LNCaP clone FGC (cell line): ENCODE measurements at regions not wholly inside any gene's neighbourhood (a gene's known extent, or its start where the extent isn't known, plus 50 kb on each side); places are given as distances from the start of the nearest gene placed in this dataset.

Experiments
- DNase-seq: peaks from one replicate; pipeline ENCODE4 v3.0.0-alpha.2; 2011; ENCODE audit warnings: low read depth
- H3K4me3 ChIP-seq: 2 replicates; pipeline ENCODE4 v1.5.1; 2011; ENCODE audit warnings: mild to moderate bottlenecking, low read depth, low read length, control low read depth
- TF ChIP-seq, protein P1 (sequence below): IDR thresholded peaks from 2 replicates; pipeline ENCODE4 v1.5.1; 2012; ENCODE audit warnings: mild to moderate bottlenecking; ENCODE audit not compliant: control insufficient read depth, insufficient read depth; ENCODE audit errors: extremely low read depth

- DNase-seq = no peak
- H3K4me3 ChIP-seq = no peak overlapping the region
- TF ChIP-seq, protein P1, sequence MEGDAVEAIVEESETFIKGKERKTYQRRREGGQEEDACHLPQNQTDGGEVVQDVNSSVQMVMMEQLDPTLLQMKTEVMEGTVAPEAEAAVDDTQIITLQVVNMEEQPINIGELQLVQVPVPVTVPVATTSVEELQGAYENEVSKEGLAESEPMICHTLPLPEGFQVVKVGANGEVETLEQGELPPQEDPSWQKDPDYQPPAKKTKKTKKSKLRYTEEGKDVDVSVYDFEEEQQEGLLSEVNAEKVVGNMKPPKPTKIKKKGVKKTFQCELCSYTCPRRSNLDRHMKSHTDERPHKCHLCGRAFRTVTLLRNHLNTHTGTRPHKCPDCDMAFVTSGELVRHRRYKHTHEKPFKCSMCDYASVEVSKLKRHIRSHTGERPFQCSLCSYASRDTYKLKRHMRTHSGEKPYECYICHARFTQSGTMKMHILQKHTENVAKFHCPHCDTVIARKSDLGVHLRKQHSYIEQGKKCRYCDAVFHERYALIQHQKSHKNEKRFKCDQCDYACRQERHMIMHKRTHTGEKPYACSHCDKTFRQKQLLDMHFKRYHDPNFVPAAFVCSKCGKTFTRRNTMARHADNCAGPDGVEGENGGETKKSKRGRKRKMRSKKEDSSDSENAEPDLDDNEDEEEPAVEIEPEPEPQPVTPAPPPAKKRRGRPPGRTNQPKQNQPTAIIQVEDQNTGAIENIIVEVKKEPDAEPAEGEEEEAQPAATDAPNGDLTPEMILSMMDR = no peak
Observed at GRCh38 chr5:103927739-103928138, 365.1 kb upstream of the NUDT12 start.

DNA sequence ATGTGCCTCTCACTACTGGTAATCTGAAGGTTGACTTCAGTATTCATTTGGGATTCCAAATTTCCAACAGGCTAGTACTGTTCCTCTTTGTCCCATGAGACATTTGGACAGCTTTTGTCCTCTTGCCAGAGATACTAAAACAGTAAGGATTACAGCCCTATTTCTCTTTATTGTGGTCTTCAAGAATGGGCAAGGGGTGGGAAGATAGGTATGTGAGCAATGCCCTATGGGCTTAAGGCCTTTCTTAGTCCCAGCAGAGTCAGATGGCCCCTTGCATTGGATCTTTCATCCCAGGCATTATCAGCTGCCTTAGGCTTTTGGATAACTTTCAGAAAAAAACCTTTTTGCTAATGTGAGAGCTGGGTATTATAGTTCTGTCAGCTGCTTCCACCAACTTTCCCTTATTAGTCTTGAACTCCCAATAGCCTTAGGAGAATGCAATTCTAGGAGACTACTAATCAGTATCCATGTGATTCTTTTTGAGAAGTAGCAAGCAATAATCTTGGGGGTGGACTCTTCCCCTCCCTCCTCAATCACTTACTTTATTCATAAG, 361.1 kb upstream of the NUDT12 start:
- TF ChIP-seq, protein P1 = no peak
- DNase-seq = no peak
- no peak overlapping the region for H3K4me3 ChIP-seq

- no peak for DNase-seq
- TF ChIP-seq, protein P1 = no peak
- H3K4me3 ChIP-seq = no peak overlapping the region
Observed at GRCh38 chr5:103919506-103919905, 356.9 kb upstream of the NUDT12 start.

- no peak overlapping the region for H3K4me3 ChIP-seq
- TF ChIP-seq, protein P1 = no peak
- DNase-seq = no peak
Observed at GRCh38 chr5:103918668-103919367, 356.2 kb upstream of the NUDT12 start.

DNA sequence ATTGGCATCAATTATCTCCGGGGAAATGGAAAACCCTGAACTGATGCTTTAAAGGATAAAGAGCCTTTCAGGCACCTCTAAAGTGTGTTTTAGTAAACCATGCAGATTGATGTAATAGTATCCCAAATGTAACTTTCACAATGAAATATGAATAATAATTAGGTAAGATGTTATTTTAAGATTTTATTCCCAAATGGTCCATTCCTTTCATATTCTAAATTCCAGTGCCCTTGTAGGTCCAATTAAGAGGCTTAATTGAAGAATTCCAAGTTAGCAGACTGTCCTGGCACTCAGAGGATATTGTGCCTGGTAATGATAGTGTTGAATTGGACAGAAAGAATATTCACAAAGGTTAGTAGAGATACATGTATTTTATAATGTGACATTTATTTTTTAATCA, 352.5 kb upstream of the NUDT12 start:
- H3K4me3 ChIP-seq = no peak overlapping the region
- no peak for DNase-seq
- TF ChIP-seq, protein P1 = no peak

DNA sequence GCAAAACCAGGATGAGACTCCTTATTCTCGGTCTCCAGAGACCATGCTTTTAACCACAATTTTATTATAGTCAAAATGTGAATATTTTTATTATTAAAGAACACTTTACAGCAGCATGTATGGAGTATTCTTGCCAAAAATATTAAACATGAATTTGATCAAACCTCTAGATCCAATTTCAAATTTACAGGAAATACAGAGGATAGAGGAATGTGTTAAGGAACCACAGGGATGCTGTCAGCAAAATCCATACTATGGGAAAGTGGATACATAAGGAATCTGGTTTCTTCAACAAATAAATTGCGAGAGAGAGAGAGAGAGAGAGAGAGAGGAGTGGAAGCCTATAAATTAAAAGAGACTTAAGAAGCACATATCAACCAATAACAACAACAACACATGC, 348.2 kb upstream of the NUDT12 start:
- DNase-seq = no peak
- TF ChIP-seq, protein P1 = no peak
- no peak overlapping the region for H3K4me3 ChIP-seq

DNA sequence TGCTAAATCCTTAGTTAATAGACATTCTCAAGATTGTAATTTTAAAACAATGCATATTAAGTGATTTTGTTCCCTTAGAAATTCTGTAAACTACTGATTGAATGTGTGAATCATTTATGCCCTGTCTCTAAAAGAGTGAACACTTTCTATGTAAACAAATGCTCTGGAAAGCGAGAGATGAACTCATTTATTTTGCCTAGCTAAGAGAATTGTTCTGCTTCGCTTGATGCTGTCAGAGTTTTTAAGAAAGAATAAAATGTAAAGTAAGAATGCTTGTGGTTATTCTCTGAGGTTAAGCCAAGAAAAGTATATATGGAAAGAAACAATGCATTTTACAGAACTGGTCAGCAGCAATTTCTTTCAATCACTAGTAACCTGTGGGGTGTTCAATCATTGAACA, 347.4 kb upstream of the NUDT12 start:
- no peak for DNase-seq
- TF ChIP-seq, protein P1 = no peak

More for the DNA sequence above, 347.4 kb upstream of the NUDT12 start:
- H3K4me3 ChIP-seq = no peak overlapping the region
